ENCODE measurements at regions not wholly inside any gene's neighbourhood (a gene's known extent, or its start where the extent isn't known, plus 50 kb on each side); places are given as distances from the start of the nearest gene placed in this dataset.

- ATAC-seq: no peak
- intact Hi-C loops (cut with micrococcal nuclease; ENCODE audit: unreplicated experiment) (no loop called here), in situ Hi-C loops (cut with HindIII; ENCODE audit: low pct_unique_long_range_greater_than_20kb, low sequenced_read_pairs) (no loop called here)
- peaks cover 10% of the 10 kb centered on the region; the same call in 1 of the 2 replicates for H3K4me1 ChIP-seq (ENCODE audit: control insufficient read depth, insufficient read depth, low read length)
- H3K4me3 ChIP-seq (ENCODE audit: low read depth in 2 of 2, low read length in 2 of 2): no peak overlapping the region
- ChIA-PET POLR2A (no interaction called here), CTCF (no interaction called here)
- no peaks in the 10 kb centered on the region for H3K9me3 ChIP-seq (ENCODE audit: control insufficient read depth, insufficient read depth, low read depth, low read length)
- no peaks in the 10 kb centered on the region for H3K36me3 ChIP-seq (ENCODE audit: control insufficient read depth, insufficient read depth, low read length)
- DNase-seq (ENCODE audit: low read depth, low spot score): no peak
- BruUV-seq (replicated peaks): no TSS peak
- TF ChIP-seq REST (IDR thresholded peaks at IDR 0.05; ENCODE audit: insufficient read depth in 1 of 2, low read depth in 2 of 2, low read length in 1 of 2): no peak
- TF ChIP-seq POLR2AphosphoS5 (IDR thresholded peaks at IDR 0.05; ENCODE audit: low read depth, low read length): no peak
- TF ChIP-seq, protein P1, sequence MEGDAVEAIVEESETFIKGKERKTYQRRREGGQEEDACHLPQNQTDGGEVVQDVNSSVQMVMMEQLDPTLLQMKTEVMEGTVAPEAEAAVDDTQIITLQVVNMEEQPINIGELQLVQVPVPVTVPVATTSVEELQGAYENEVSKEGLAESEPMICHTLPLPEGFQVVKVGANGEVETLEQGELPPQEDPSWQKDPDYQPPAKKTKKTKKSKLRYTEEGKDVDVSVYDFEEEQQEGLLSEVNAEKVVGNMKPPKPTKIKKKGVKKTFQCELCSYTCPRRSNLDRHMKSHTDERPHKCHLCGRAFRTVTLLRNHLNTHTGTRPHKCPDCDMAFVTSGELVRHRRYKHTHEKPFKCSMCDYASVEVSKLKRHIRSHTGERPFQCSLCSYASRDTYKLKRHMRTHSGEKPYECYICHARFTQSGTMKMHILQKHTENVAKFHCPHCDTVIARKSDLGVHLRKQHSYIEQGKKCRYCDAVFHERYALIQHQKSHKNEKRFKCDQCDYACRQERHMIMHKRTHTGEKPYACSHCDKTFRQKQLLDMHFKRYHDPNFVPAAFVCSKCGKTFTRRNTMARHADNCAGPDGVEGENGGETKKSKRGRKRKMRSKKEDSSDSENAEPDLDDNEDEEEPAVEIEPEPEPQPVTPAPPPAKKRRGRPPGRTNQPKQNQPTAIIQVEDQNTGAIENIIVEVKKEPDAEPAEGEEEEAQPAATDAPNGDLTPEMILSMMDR (IDR thresholded peaks at IDR 0.05): no peak
- no peak for TF ChIP-seq TCF7L2 (IDR thresholded peaks at IDR 0.05; ENCODE audit: low read depth, low read length)
- no peak for TF ChIP-seq SIN3A (IDR thresholded peaks at IDR 0.05; ENCODE audit: borderline replicate concordance, insufficient read depth, low read depth, low read length)
- peak overlapping the region; percentile 36; the same call in 1 of the 2 replicates for H3K27ac ChIP-seq (ENCODE audit: low read length)
- no peaks in the 10 kb centered on the region for H3K27me3 ChIP-seq (ENCODE audit: control insufficient read depth, insufficient read depth, low read length)
Observed at GRCh38 chr6:112504621-112505020, 157.5 kb downstream of the RFPL4B start.

GRCh38 chr6:112511441-112511840 is 164.3 kb downstream of the RFPL4B start:
- DNase-seq (ENCODE audit: low read depth, low spot score) (no peak), ATAC-seq (no peak)
- H3K27ac ChIP-seq (ENCODE audit: low read length): no peak overlapping the region

More at GRCh38 chr6:112511441-112511840, 164.3 kb downstream of the RFPL4B start:
- BruUV-seq (replicated peaks): no TSS peak
- ChIA-PET POLR2A (no interaction called here), CTCF (no interaction called here)
- Histone ChIP-seq H3K36me3 (ENCODE audit: control insufficient read depth, insufficient read depth, low read length) (no peaks in the 10 kb centered on the region), H3K4me3 (ENCODE audit: low read depth in 2 of 2, low read length in 2 of 2) (no peak overlapping the region), H3K4me1 (ENCODE audit: control insufficient read depth, insufficient read depth, low read length) (no peaks in the 10 kb centered on the region), H3K27me3 (ENCODE audit: control insufficient read depth, insufficient read depth, low read length) (no peaks in the 10 kb centered on the region), H3K9me3 (ENCODE audit: control insufficient read depth, insufficient read depth, low read depth, low read length) (peaks cover 6% of the 10 kb centered on the region; the same call in 1 of the 2 replicates)
- intact Hi-C loops (cut with micrococcal nuclease; ENCODE audit: unreplicated experiment): no loop called here
- TF ChIP-seq POLR2AphosphoS5 (IDR thresholded peaks at IDR 0.05; ENCODE audit: low read depth, low read length): no peak
- no peak for TF ChIP-seq SIN3A (IDR thresholded peaks at IDR 0.05; ENCODE audit: borderline replicate concordance, insufficient read depth, low read depth, low read length)
- no peak for TF ChIP-seq TCF7L2 (IDR thresholded peaks at IDR 0.05; ENCODE audit: low read depth, low read length)
- TF ChIP-seq, protein P1 (IDR thresholded peaks at IDR 0.05): no peak
- no peak for TF ChIP-seq REST (IDR thresholded peaks at IDR 0.05; ENCODE audit: insufficient read depth in 1 of 2, low read depth in 2 of 2, low read length in 1 of 2)
- in situ Hi-C loops (cut with HindIII; ENCODE audit: low pct_unique_long_range_greater_than_20kb, low sequenced_read_pairs): no loop called here
